K562 (cell line): ENCODE measurements at regions not wholly inside any gene's neighbourhood (a gene's known extent, or its start where the extent isn't known, plus 50 kb on each side); places are given as distances from the start of the nearest gene placed in this dataset.

Experiments used
- ATAC-seq: fragments of 200-7000 bp; cut with Tn5 transposase; 3 replicates; pipeline ENCODE4 v1.9.1; 2020; ENCODE audit warnings: moderate library complexity
- BruUV-seq: library from RNA; stranded (reverse); fragments of 400-500 nt; replicated peaks from 2 replicates; lab custom pipeline; 2021; lab: Mats Ljungman, UMichigan
- CTCF ChIA-PET: fragments of 300-600 bp; formaldehyde crosslinking; extraction: SDS; loops from one replicate; lab custom pipeline; 2021; ENCODE audit warnings: low intra/inter-chr PET ratio; lab: Yijun Ruan, JAX
- POLR2A ChIA-PET: fragments of 300-600, 350-650 bp; sonication (Branson Sonifier 250); formaldehyde crosslinking; extraction: SDS; loops from one replicate; lab custom pipeline; 2021; ENCODE audit warnings: antibody characterized with exemption, inconsistent platforms; lab: Yijun Ruan, JAX
- DNase-seq, 4 experiments: peaks; one replicate each; pipeline versions ENCODE4 v3.0.0 to v3.0.0-alpha.2; 2011 to 2018; ENCODE audit warnings: low spot score in 3 of 4, mixed read lengths in 3 of 4; ENCODE audit errors: extremely low read depth in 1 of 4
- FAIRE-seq: peaks from 2 replicates; lab custom pipeline; 2011; peaks lifted over from hg19 to GRCh38; lab: Jason Lieb, UNC
- H2AFZ ChIP-seq: 2 replicates; pipeline ENCODE4 v1.6.0; 2011; ENCODE audit warnings: low read depth, low read length, control low read depth, inconsistent platforms
- H3K27ac ChIP-seq: fragments of 200-600 bp; 3 replicates; pipeline ENCODE4 v1.8.0; 2011; ENCODE audit warnings: low read depth, mild to moderate bottlenecking, control low read depth, inconsistent platforms, low read length, moderate library complexity, mixed read lengths; ENCODE audit errors: extremely low read depth
- H3K27me3 ChIP-seq, 2 experiments: fragments of 300-600 bp in 1 of 2; 2 replicates in 1 of 2; 3 replicates in 1 of 2; pipeline versions ENCODE4 v1.6.0 to v1.8.0; 2011; ENCODE audit warnings: inconsistent platforms in 2 of 2, low read length in 2 of 2, mild to moderate bottlenecking in 1 of 2, mixed read lengths in 1 of 2, moderate library complexity in 1 of 2; ENCODE audit not compliant: control insufficient read depth in 2 of 2, insufficient read depth in 2 of 2
- H3K36me3 ChIP-seq: fragments of 300-600 bp; 3 replicates; pipeline ENCODE4 v1.8.0; 2011; ENCODE audit warnings: mild to moderate bottlenecking, low read length, inconsistent platforms; ENCODE audit not compliant: control insufficient read depth, insufficient read depth
- H3K4me1 ChIP-seq, 2 experiments: fragments of 200-600 bp in 1 of 2; replicated peaks in 1 of 2; 2 replicates in 1 of 2; 3 replicates in 1 of 2; pipeline versions ENCODE4 v1.5.1 to v1.8.0; 2011; ENCODE audit warnings: inconsistent platforms in 2 of 2, low read length in 2 of 2, mild to moderate bottlenecking in 1 of 2, mixed read lengths in 1 of 2, moderate library complexity in 1 of 2; ENCODE audit not compliant: control insufficient read depth in 2 of 2, insufficient read depth in 2 of 2
- H3K4me2 ChIP-seq: 2 replicates; pipeline ENCODE4 v1.6.1; 2011; ENCODE audit warnings: low read length, control low read depth, inconsistent platforms, mixed read lengths; ENCODE audit not compliant: insufficient read depth
- H3K4me3 ChIP-seq: fragments of 200-600 bp; sonication (generic), shearing (Covaris generic); 2 replicates; pipeline ENCODE4 v1.5.1; 2016; ENCODE audit warnings: control low read depth, inconsistent platforms
- H3K79me2 ChIP-seq: fragments of 200-600 bp; 3 replicates; pipeline ENCODE4 v1.8.0; 2011; ENCODE audit warnings: low read length, inconsistent platforms; ENCODE audit not compliant: control insufficient read depth, insufficient read depth
- H3K9ac ChIP-seq, 2 experiments: 2 replicates each; pipeline versions ENCODE4 v1.6.0 to v1.6.1; 2011; ENCODE audit warnings: low read depth in 2 of 2, low read length in 2 of 2, control low read depth in 1 of 2, inconsistent platforms in 1 of 2, mild to moderate bottlenecking in 1 of 2, mixed read lengths in 1 of 2; ENCODE audit not compliant: insufficient read depth in 1 of 2
- H3K9me1 ChIP-seq: one replicate; pipeline ENCODE4 v1.6.0; 2011; ENCODE audit warnings: inconsistent platforms, mild to moderate bottlenecking, low read length, moderate library complexity; ENCODE audit not compliant: control insufficient read depth, insufficient read depth
- H3K9me3 ChIP-seq: replicated peaks from 2 replicates; pipeline ENCODE4 v1.5.1; 2011; ENCODE audit warnings: low read depth, low read length, inconsistent platforms; ENCODE audit not compliant: control insufficient read depth, insufficient read depth
- H4K20me1 ChIP-seq: replicated peaks from 2 replicates; pipeline ENCODE4 v1.6.1; 2011; ENCODE audit warnings: low read length, inconsistent platforms, mixed read lengths; ENCODE audit not compliant: control insufficient read depth, insufficient read depth
- CREB3L1 ChIP-seq: fragments of 450-650 bp; IDR thresholded peaks from 2 replicates; pipeline ENCODE4 v1.6.1; 2014; ENCODE audit warnings: low read depth, mild to moderate bottlenecking, moderate library complexity, borderline replicate concordance
- FOS ChIP-seq: IDR thresholded peaks from 3 replicates; pipeline ENCODE4 v1.6.1; 2011; ENCODE audit not compliant: insufficient read length; ENCODE audit errors: extremely low read depth
- POLR3A ChIP-seq: IDR thresholded peaks from 2 replicates; pipeline ENCODE4 v1.6.1; 2011; ENCODE audit warnings: borderline replicate concordance, mild to moderate bottlenecking, moderate library complexity; ENCODE audit not compliant: insufficient read length, insufficient read depth; ENCODE audit errors: extremely low read depth
- SREBF2 ChIP-seq: sonication (generic); formaldehyde crosslinking; IDR thresholded peaks from 2 replicates; pipeline ENCODE4 v1.4.0; 2020; ENCODE audit warnings: mild to moderate bottlenecking, missing genetic modification reagents
- ZMIZ1 ChIP-seq, 2 experiments: fragments of 150-350 bp in 1 of 2; IDR thresholded peaks; 2 replicates each; pipeline ENCODE4 v1.6.1; 2012 to 2016; ENCODE audit warnings: low read depth in 2 of 2, low read length in 2 of 2, mild to moderate bottlenecking in 1 of 2, moderate library complexity in 1 of 2
- ZNF239 ChIP-seq: fragments of 250-450 bp; sonication (Bioruptor Pico); IDR thresholded peaks from 2 replicates; pipeline ENCODE4 v1.4.0; 2020; ENCODE audit warnings: mild to moderate bottlenecking
- ZNF253 ChIP-seq: fragments of 250-450 bp; sonication (Bioruptor Pico); conservative IDR thresholded peaks from 2 replicates; pipeline ENCODE4 v1.6.1; 2021; ENCODE audit warnings: mild to moderate bottlenecking
- ZNF311 ChIP-seq: fragments of 250-450 bp; sonication (Bioruptor Pico); IDR thresholded peaks from 2 replicates; pipeline ENCODE4 v1.4.0; 2020; ENCODE audit warnings: mild to moderate bottlenecking, moderate library complexity
- ZSCAN29 ChIP-seq: fragments of 450-650 bp; IDR thresholded peaks from 2 replicates; pipeline ENCODE4 v1.6.1; 2017
- WGBS: fragments of 100-300 bp; shearing (Covaris generic); methylation state at CpG from one replicate; pipeline ENCODE4 v1.1.6; 2016; ENCODE audit warnings: low coverage, mixed read lengths; ENCODE audit not compliant: insufficient coverage; ENCODE audit errors: missing lambda C conversion rate; 5-methylcytosine and 5-hydroxymethylcytosine counted together
- in situ Hi-C: fragments of 300-500 bp; cut with MboI; formaldehyde crosslinking; loops from 4 replicates; pipeline ENCODE4 v1.15.0; 2018; ENCODE audit warnings: inconsistent platforms, mixed read lengths
- intact Hi-C: fragments of 100-400 bp; cut with micrococcal nuclease; formaldehyde crosslinking; loops from 2 replicates; pipeline ENCODE4 v1.14.2; 2022

GRCh38 chr9:88684046-88684445, 149.1 kb downstream of the NXNL2 start (continued):
- TF ChIP-seq SREBF2 (no peak), ZNF253 (no peak), ZMIZ1 (IDR thresholded peaks at IDR 0.05; ENCODE audit: low read depth in 2 of 2, low read length in 2 of 2) (no peak), CREB3L1 (no peak), ZNF311 (CRISPR knock-in tag) (no peak), FOS (no peak)

- Histone ChIP-seq H3K9ac (no peak overlapping the region), H3K27me3 (no peaks in the 10 kb centered on the region), H3K36me3 (no peaks in the 10 kb centered on the region), H3K4me1 (no peaks in the 10 kb centered on the region), H3K4me3 (no peak overlapping the region), H3K9me3 (no peaks in the 10 kb centered on the region), H4K20me1 (no peaks in the 10 kb centered on the region), H2AFZ (no peak overlapping the region), H3K27ac (no peak overlapping the region), H3K4me2 (no peak overlapping the region), H3K79me2 (no peaks in the 10 kb centered on the region), H3K9me1 (no peaks in the 10 kb centered on the region)
- WGBS: 34% methylated on average over 4 of the region's 10 CpGs
- BruUV-seq: no TSS peak
- ChIA-PET POLR2A (no interaction called here), CTCF (no interaction called here)
- in situ Hi-C loops (no loop called here), intact Hi-C loops (loop anchor here (10.0 kb wide), 1 partner anchor 310 kb away; the partner anchor contains the start of gene S1PR3)
- TF ChIP-seq ZNF239 (CRISPR knock-in tag): no peak
- no peak for TF ChIP-seq ZSCAN29
- no peak for TF ChIP-seq POLR3A
- DNase-seq (no peak), FAIRE-seq (no peak), ATAC-seq (no peak)
These were observed 149.9 kb downstream of the NXNL2 start for GRCh38 chr9:88684845-88685244.
